GM19035 (cell line): ENCODE measurements at regions not wholly inside any gene's neighbourhood (a gene's known extent, or its start where the extent isn't known, plus 50 kb on each side); places are given as distances from the start of the nearest gene placed in this dataset.
A peak's percentile ranks its signal among the peaks of the same experiment; 100 is the strongest.

Experiments used
- ATAC-seq: cut with Tn5 transposase; IDR thresholded peaks from one replicate; pipeline ENCODE4 v1.9.1; 2021; ENCODE audit not compliant: unreplicated experiment

- no peak for ATAC-seq
Measured at GRCh38 chr9:87319656-87320055, 178.0 kb upstream of the DAPK1 start.

GRCh38 chr9:87320146-87320884, 177.4 kb upstream of the DAPK1 start:
- ATAC-seq, result no peak

GRCh38 chr9:87322840-87323635, 174.6 kb upstream of the DAPK1 start:
- no peak for ATAC-seq

- no peak for ATAC-seq
Measured at GRCh38 chr9:87323928-87324327, 173.7 kb upstream of the DAPK1 start.

GRCh38 chr9:87324613-87325194, 173.0 kb upstream of the DAPK1 start:
- ATAC-seq, result no peak

- ATAC-seq, result no peak
Measured at GRCh38 chr9:87327575-87328125, 170.0 kb upstream of the DAPK1 start.

- no peak for ATAC-seq
Measured at GRCh38 chr9:87333802-87334201, 163.9 kb upstream of the DAPK1 start.

- no peak for ATAC-seq
Measured at GRCh38 chr9:87334366-87334765, 163.3 kb upstream of the DAPK1 start.

- ATAC-seq, result no peak
Measured at GRCh38 chr9:87336407-87336806, 161.3 kb upstream of the DAPK1 start.

- ATAC-seq, result peak; percentile 52
Measured at GRCh38 chr9:87336914-87337333, 160.7 kb upstream of the DAPK1 start.

GRCh38 chr9:87337335-87338087, 160.2 kb upstream of the DAPK1 start:
- no peak for ATAC-seq

GRCh38 chr9:87338088-87338989, 159.3 kb upstream of the DAPK1 start:
- ATAC-seq, result no peak

GRCh38 chr9:87340391-87340790, 157.3 kb upstream of the DAPK1 start:
- no peak for ATAC-seq

- no peak for ATAC-seq
Measured at GRCh38 chr9:87342743-87343142, 154.9 kb upstream of the DAPK1 start.

- ATAC-seq, result no peak
Measured at GRCh38 chr9:87343816-87344430, 153.7 kb upstream of the DAPK1 start.

- ATAC-seq, result no peak
Measured at GRCh38 chr9:87346061-87346665, 151.5 kb upstream of the DAPK1 start.

- no peak for ATAC-seq
Measured at GRCh38 chr9:87350915-87351314, 146.8 kb upstream of the DAPK1 start.

- no peak for ATAC-seq
Measured at GRCh38 chr9:87353301-87353700, 144.4 kb upstream of the DAPK1 start.

- no peak for ATAC-seq
Measured at GRCh38 chr9:87354147-87354546, 143.5 kb upstream of the DAPK1 start.
